Testis (tissue), 2 donors: ENCODE measurements at regions not wholly inside any gene's neighbourhood (a gene's known extent, or its start where the extent isn't known, plus 50 kb on each side); places are given as distances from the start of the nearest gene placed in this dataset.

Experiments
- DNase-seq: peaks from one replicate; pipeline ENCODE4 v3.0.0-alpha.2; 2019
- H3K27ac ChIP-seq, 2 donors: fragments of 200-600 bp; sonication (generic); one replicate each; pipeline ENCODE4 v1.5.1; 2019
- H3K27me3 ChIP-seq: fragments of 200-600 bp; sonication (generic); one replicate; pipeline ENCODE4 v1.5.1; 2019
- H3K36me3 ChIP-seq: fragments of 200-600 bp; sonication (generic); one replicate; pipeline ENCODE4 v1.5.1; 2017; ENCODE audit warnings: low read depth; ENCODE audit errors: missing control alignments
- H3K4me1 ChIP-seq: fragments of 200-600 bp; sonication (generic); one replicate; pipeline ENCODE4 v1.5.1; 2019
- H3K4me3 ChIP-seq, 2 donors: fragments of 200-600 bp; sonication (generic); one replicate each; pipeline ENCODE4 v1.5.1; 2017 to 2019
- H3K9me3 ChIP-seq: fragments of 200-600 bp; sonication (generic); one replicate; pipeline ENCODE4 v1.5.1; 2017
- POLR2A ChIP-seq: fragments of 450-650 bp; IDR thresholded peaks from one replicate; pipeline ENCODE4 v1.6.1; 2017; ENCODE audit warnings: antibody characterized with exemption, mild to moderate bottlenecking, moderate library complexity
- WGBS, 2 donors: methylation state at CpG; one replicate each; pipeline ENCODE4 v1.1.5; 2018; 5-methylcytosine and 5-hydroxymethylcytosine counted together
- intact Hi-C: fragments of 100-400 bp; cut with DNase I; formaldehyde crosslinking; loops from one replicate; pipeline ENCODE4 v1.15.1; 2023; ENCODE audit warnings: low total_unique reads
- TF ChIP-seq, protein P1 (sequence below), 3 experiments: fragments of 450-650 bp in 2 of 3; fragments of 200-600 bp in 1 of 3; sonication (generic) in 1 of 3; IDR thresholded peaks; one replicate each; pipeline ENCODE4 v1.5.1; 2016 to 2019; ENCODE audit warnings: antibody characterized with exemption in 3 of 3, mild to moderate bottlenecking in 2 of 3, moderate library complexity in 1 of 3

DNA sequence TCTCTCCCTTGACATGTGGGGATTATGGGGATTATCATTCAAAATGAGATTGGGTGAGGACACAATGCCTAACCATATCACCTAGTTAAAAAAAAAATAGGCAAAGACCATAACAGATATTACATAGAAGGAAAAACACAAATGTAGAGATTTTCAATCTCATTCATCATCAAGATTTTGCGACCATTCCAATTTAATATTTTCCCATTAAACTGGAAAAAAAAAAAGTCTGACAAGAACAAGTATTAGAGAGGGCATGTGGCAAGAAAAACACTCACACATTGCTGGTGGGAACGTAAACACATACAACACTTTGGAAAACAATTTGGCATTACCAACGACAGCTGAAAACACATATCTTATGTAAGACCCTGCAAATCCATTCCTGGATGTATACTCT, 71.0 kb upstream of the MYCN start:
- intact Hi-C loops = no loop called here
- H3K9me3 ChIP-seq = no peaks in the 10 kb centered on the region
- no peak overlapping the region for H3K27ac ChIP-seq
- WGBS, 2 donors = 85 to 92% methylated on average over 3 of the region's 3 CpGs
- no peaks in the 10 kb centered on the region for H3K36me3 ChIP-seq
- no peaks in the 10 kb centered on the region for H3K4me1 ChIP-seq
- H3K4me3 ChIP-seq = no peak overlapping the region
- TF ChIP-seq, protein P1, sequence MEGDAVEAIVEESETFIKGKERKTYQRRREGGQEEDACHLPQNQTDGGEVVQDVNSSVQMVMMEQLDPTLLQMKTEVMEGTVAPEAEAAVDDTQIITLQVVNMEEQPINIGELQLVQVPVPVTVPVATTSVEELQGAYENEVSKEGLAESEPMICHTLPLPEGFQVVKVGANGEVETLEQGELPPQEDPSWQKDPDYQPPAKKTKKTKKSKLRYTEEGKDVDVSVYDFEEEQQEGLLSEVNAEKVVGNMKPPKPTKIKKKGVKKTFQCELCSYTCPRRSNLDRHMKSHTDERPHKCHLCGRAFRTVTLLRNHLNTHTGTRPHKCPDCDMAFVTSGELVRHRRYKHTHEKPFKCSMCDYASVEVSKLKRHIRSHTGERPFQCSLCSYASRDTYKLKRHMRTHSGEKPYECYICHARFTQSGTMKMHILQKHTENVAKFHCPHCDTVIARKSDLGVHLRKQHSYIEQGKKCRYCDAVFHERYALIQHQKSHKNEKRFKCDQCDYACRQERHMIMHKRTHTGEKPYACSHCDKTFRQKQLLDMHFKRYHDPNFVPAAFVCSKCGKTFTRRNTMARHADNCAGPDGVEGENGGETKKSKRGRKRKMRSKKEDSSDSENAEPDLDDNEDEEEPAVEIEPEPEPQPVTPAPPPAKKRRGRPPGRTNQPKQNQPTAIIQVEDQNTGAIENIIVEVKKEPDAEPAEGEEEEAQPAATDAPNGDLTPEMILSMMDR (IDR thresholded peaks at IDR 0.05) = no peak
- no peak for TF ChIP-seq POLR2A
- H3K27me3 ChIP-seq = no peaks in the 10 kb centered on the region
- DNase-seq = no peak

DNA sequence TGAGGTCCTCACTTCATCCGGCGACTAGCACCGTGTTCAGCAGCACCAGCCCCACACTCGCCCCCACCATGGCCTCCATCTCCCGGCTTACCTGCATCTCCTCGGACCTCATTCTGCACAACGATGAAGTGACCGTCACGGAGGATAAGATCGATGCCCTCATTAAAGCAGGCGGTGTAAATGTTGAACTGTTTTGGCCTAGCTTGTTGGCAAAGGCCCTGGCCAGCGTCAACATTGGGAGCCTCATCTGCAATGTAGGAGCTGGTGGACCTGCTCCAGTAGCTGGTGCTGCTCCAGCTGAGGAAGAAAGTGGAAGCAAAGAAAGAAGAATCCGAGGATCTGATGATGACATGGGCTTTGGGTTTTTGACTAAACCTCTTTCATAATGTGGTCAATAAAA, 70.5 kb upstream of the MYCN start:
- no peaks in the 10 kb centered on the region for H3K36me3 ChIP-seq
- 92 to 95% methylated on average over 13 of the region's 13 CpGs for WGBS, 2 donors
- DNase-seq = no peak
- intact Hi-C loops = no loop called here
- H3K27me3 ChIP-seq = no peaks in the 10 kb centered on the region
- no peak overlapping the region for H3K27ac ChIP-seq
- H3K9me3 ChIP-seq = no peaks in the 10 kb centered on the region
- H3K4me1 ChIP-seq = no peaks in the 10 kb centered on the region
- no peak overlapping the region for H3K4me3 ChIP-seq
- no peak for TF ChIP-seq POLR2A
- TF ChIP-seq, protein P1 (IDR thresholded peaks at IDR 0.05) = no peak

DNA sequence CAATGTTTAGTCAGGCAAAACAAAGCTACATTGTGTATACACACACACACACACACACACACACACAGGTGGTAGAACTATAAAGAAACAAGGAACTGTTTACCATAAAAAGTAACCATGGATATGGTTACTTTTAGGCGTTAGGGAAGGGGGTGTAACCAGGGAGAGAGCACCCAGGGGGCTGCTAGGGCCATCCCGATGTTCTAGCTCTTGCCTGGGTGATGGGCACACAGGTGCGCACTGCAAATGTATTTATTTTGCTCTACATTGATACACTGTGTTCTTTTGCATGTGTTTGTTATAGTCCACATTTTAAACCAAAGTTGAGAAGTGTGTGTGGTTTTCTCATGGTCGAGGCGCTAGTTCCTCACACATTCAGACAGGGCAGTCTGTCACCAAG, 69.8 kb upstream of the MYCN start:
- Histone ChIP-seq H3K4me1 (no peaks in the 10 kb centered on the region), H3K36me3 (no peaks in the 10 kb centered on the region), H3K4me3 (no peak overlapping the region), H3K27ac (no peak overlapping the region), H3K27me3 (no peaks in the 10 kb centered on the region), H3K9me3 (no peaks in the 10 kb centered on the region)
- 68 to 80% methylated on average over 5 of the region's 5 CpGs for WGBS, 2 donors
- intact Hi-C loops = no loop called here
- TF ChIP-seq, protein P1 (IDR thresholded peaks at IDR 0.05) = no peak
- no peak for TF ChIP-seq POLR2A
- no peak for DNase-seq

DNA sequence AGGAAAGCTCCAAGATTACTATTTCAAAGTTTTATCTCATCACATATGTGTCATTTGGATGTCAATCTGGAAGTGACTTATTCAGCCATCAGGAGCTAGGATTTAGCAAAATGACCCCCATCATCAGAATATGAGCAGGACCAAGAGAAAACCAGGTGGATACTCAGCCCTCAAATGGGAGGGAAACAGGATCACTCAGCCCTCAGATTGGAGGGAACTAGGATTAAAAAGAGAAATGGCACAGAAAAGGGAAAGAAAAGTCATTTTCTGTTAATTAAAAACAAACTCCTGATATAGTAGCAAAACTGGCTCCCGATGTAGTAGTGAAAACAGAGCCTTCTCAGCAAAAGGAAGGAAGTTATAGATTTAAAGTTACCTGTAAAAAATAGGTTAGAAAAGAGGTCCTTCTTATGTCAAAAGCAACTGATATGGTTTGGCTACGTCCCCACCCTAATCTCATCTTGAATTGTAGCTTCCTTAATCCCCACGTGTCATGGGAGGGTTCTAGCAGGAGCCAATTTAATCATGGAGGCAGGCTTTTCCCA, 69.0 kb upstream of the MYCN start:
- no peak overlapping the region for H3K4me3 ChIP-seq
- no peaks in the 10 kb centered on the region for H3K4me1 ChIP-seq
- no peak for DNase-seq
- H3K27ac ChIP-seq = no peak overlapping the region
- H3K9me3 ChIP-seq = no peaks in the 10 kb centered on the region
- no peaks in the 10 kb centered on the region for H3K27me3 ChIP-seq
- intact Hi-C loops = no loop called here
- TF ChIP-seq POLR2A = no peak
- TF ChIP-seq, protein P1 (IDR thresholded peaks at IDR 0.05) = no peak
- H3K36me3 ChIP-seq = no peaks in the 10 kb centered on the region
- WGBS, 2 donors = 86 to 88% methylated on average over 3 of the region's 3 CpGs

DNA sequence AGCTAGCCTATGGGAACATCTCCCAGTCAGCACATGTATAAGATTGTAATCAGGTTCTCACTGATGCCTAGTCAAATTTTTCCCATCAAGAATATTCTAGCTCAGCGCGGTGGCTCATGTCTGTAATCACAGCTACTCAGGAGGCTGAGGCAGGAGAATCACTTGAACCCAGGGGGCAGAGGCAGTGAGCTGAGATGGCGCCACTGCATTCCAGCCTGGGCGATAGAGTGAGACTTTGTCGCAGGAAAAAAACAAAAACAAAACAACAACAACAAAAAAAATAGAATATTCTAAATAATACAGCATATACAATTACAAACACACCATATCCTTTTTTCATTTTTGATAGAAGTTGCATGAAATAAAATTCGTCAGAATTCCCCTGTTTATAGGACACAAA, 67.5 kb upstream of the MYCN start:
- WGBS, 2 donors = 95 to 96% methylated on average over 6 of the region's 6 CpGs
- intact Hi-C loops = no loop called here
- DNase-seq = no peak
- H3K9me3 ChIP-seq = no peaks in the 10 kb centered on the region
- H3K27ac ChIP-seq = no peak overlapping the region
- no peak overlapping the region for H3K4me3 ChIP-seq
- no peaks in the 10 kb centered on the region for H3K4me1 ChIP-seq
- H3K36me3 ChIP-seq = no peaks in the 10 kb centered on the region
- no peak for TF ChIP-seq POLR2A
- TF ChIP-seq, protein P1 (IDR thresholded peaks at IDR 0.05) = no peak
- no peaks in the 10 kb centered on the region for H3K27me3 ChIP-seq
